SK-N-MC (cell line): ENCODE measurements at regions not wholly inside any gene's neighbourhood (a gene's known extent, or its start where the extent isn't known, plus 50 kb on each side); places are given as distances from the start of the nearest gene placed in this dataset.

Experiments
- EZH2 ChIP-seq: fragments of 200-600 bp; sonication (generic); IDR thresholded peaks from one replicate; pipeline ENCODE4 v1.6.1; 2017; ENCODE audit warnings: antibody characterized with exemption
- FOXP2 ChIP-seq: optimal IDR thresholded peaks from 2 replicates; pipeline ENCODE3; 2011; ENCODE audit warnings: mild to moderate bottlenecking, moderate library complexity; ENCODE audit not compliant: insufficient read depth; ENCODE audit errors: extremely low read length, control extremely low read depth
- POLR2AphosphoS5 ChIP-seq: IDR thresholded peaks from 2 replicates; pipeline ENCODE4 v1.6.1; 2012; ENCODE audit warnings: mild to moderate bottlenecking, low read depth, low read length, borderline replicate concordance

DNA sequence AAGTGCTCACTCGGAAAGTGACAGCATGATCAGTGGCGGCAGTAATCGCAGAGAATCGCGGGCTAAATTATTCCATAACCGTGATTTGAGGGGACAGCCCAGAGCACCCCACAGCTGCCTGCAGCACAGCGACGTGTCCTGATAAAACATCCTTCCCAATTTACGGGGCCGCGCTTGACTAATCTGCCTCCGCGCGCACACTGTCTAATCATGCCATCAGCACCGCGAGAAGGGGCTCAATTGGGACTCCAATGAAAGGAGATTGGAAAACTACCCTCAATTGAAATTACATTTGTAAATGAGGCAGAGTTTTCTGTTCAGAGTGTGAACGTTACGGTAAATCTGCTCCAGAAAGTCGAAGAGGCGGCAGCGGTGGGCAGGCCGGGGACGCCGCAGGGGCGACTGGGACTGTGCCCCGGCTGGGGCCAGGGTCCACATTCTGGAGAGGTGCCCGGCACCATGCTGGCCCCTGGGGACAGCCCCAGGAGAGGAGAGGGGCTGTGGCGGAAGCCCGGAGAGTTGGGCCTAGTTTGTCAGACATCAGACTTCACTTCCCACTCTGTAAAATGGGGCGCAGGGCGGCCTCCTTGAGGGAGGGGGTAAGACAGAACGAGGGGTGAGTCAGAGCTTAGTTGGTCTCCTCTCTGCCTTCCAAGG, 107.7 kb downstream of the FAM53A start:
- no peak for TF ChIP-seq POLR2AphosphoS5
- TF ChIP-seq EZH2: no peak
- TF ChIP-seq FOXP2: no peak
